RPMI7951 (cell line): ENCODE measurements at regions not wholly inside any gene's neighbourhood (a gene's known extent, or its start where the extent isn't known, plus 50 kb on each side); places are given as distances from the start of the nearest gene placed in this dataset.
A peak's percentile ranks its signal among the peaks of the same experiment; 100 is the strongest.
"Not testable (repeated sequence)": the region's sequence is repeated elsewhere in the genome, so short reads cannot be mapped to it uniquely, and the experiment has no call there.

ENCODE experiments used
- DNase-seq: peaks from one replicate; pipeline ENCODE4 v3.0.0-alpha.2; 2012; ENCODE audit warnings: low read depth

- no peak for DNase-seq
Observed at GRCh38 chr17:73888862-73889261, 244.6 kb upstream of the SDK2 start.

GRCh38 chr17:73889439-73889838, 245.2 kb upstream of the SDK2 start:
- DNase-seq = no peak

GRCh38 chr17:73890831-73891405, 246.7 kb upstream of the SDK2 start:
- no peak for DNase-seq

- no peak for DNase-seq
Observed at GRCh38 chr17:73895157-73895556, 250.9 kb upstream of the SDK2 start.

GRCh38 chr17:73896966-73897365, 252.7 kb upstream of the SDK2 start:
- no peak for DNase-seq

GRCh38 chr17:73899839-73900238, 255.6 kb upstream of the SDK2 start:
- DNase-seq = no peak

GRCh38 chr17:73900516-73900915, 256.3 kb upstream of the SDK2 start:
- DNase-seq = no peak

GRCh38 chr17:73901249-73901648, 257.0 kb upstream of the SDK2 start:
- DNase-seq = no peak

- DNase-seq = no peak
Observed at GRCh38 chr17:73901661-73902415, 257.6 kb upstream of the SDK2 start.

GRCh38 chr17:73902416-73903181, 258.4 kb upstream of the SDK2 start:
- DNase-seq = no peak

- no peak for DNase-seq
Observed at GRCh38 chr17:73906896-73907870, 262.9 kb upstream of the SDK2 start.

GRCh38 chr17:73909186-73909585, 264.9 kb upstream of the SDK2 start:
- no peak for DNase-seq

GRCh38 chr17:73910206-73910605, 266.0 kb upstream of the SDK2 start:
- no peak for DNase-seq

- peak; percentile 1 for DNase-seq
Observed at GRCh38 chr17:73910821-73911515, 266.7 kb upstream of the SDK2 start.

GRCh38 chr17:73911726-73912372, 267.6 kb upstream of the SDK2 start:
- DNase-seq = peak; percentile 22

GRCh38 chr17:73912373-73912746, 268.1 kb upstream of the SDK2 start:
- DNase-seq = no peak

- DNase-seq = no peak
Observed at GRCh38 chr17:73914536-73915274, 270.5 kb upstream of the SDK2 start.

- DNase-seq = not testable (repeated sequence)
Observed at GRCh38 chr17:73919033-73919432, 274.8 kb upstream of the SDK2 start.

- DNase-seq = no peak
Observed at GRCh38 chr17:73921306-73921705, 277.1 kb upstream of the SDK2 start.
